HG02642 (cell line): ENCODE measurements at regions not wholly inside any gene's neighbourhood (a gene's known extent, or its start where the extent isn't known, plus 50 kb on each side); places are given as distances from the start of the nearest gene placed in this dataset.

ENCODE experiments used
- ATAC-seq: cut with Tn5 transposase; IDR thresholded peaks from one replicate; pipeline ENCODE4 v1.9.1; 2021; ENCODE audit warnings: mild to moderate bottlenecking; ENCODE audit not compliant: unreplicated experiment, poor library complexity

DNA sequence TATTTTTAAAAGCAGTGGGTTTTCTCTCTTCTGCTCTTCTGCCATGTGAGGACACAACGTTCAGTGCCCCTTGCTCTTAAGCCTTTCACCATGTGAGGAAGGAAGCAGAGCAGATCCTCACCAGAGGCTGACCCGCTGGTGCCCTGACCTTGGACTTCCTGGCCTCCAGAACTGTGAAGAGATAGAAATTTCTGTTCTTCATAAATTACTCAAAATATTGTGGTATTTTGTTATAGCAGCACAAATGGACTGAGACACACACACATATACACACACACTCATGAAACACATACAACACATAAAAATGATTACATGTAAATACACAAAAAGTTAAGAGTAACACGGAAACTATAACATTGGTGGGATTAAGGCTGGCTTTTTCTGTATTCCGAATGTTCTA, 244.8 kb upstream of the NOCT start:
- ATAC-seq, result no peak

DNA sequence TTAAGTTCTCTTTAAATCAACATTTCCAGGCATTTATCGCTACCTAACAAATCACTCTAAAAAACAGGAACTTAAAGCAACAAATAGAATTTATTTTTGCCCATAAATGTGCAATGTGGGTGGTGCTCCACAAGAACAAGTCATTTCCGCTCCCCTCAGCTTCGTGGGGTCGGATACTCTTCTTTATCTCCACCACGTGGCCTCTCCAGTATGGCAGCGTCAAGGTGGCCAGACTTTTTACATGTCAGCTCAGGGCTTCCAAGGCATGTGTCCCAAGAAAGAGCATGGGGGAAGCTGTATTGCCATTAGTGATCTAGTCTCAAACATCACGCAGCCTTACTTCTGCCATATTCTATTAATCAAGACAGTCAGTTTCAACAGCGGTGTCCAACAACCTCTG, 249.2 kb upstream of the NOCT start:
- no peak for ATAC-seq

DNA sequence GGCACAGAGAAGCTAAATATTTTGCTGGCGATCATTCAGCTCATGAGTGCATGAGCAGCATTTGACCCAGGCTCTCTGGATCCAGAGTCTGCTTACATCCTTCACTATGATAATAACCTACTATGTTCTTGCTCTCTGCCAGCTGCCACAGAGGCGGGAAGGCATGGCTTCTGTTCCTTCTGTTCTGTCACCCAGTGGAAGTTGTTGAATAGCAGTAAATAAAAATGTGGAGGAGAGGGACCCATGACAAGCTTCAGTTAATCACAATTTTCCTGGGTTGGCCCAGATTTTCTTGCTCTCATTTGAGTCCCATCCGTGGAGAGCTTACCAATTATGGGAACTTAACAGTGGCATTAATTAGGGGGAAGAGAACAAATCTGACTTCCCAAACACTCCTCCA, 250.1 kb upstream of the NOCT start:
- ATAC-seq, result no peak

DNA sequence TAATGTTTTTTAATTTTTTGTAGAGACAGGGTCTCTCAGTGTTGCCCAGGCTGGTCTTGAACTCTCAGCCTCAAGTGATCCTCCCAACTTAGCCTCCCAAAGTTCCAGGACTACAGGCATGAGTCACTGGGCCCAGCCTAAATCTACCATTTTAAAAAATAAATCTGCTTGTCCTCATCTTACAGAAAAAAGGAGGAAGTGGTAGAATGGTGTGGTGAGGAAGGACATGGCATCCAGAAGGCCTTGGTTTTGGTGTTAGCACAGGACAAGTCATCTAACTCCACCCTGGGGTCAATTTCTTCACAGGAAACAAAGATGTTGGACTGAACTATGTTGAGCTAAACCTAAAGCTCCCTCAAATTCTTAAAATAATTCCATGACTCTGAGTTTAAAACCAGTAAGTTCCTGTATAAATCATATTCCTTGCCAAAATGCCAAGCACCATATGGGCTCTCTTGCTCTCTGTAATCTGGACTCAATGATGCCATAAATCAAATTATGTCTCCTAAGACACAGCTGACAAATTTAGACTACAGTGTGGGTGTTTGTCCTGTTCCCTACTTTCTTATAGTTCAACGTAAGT, 253.9 kb upstream of the NOCT start:
- ATAC-seq, result no peak

DNA sequence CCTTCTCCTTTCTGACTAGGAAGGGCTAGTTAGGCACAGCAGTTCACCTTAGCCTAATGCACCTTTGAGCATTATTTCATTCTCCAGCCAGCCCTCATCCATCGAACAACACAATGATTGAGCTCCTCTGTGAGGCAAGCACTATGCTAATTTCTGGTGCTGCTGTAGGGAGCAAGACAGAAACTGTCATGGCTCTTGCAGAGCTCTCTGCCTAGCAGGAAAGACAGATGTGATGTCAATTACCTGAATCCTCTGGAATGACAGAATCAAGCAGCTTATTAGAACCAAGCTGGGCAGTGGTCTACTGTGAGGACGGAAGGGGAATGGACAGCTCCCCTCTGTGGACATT, 256.1 kb upstream of the NOCT start:
- no peak for ATAC-seq

DNA sequence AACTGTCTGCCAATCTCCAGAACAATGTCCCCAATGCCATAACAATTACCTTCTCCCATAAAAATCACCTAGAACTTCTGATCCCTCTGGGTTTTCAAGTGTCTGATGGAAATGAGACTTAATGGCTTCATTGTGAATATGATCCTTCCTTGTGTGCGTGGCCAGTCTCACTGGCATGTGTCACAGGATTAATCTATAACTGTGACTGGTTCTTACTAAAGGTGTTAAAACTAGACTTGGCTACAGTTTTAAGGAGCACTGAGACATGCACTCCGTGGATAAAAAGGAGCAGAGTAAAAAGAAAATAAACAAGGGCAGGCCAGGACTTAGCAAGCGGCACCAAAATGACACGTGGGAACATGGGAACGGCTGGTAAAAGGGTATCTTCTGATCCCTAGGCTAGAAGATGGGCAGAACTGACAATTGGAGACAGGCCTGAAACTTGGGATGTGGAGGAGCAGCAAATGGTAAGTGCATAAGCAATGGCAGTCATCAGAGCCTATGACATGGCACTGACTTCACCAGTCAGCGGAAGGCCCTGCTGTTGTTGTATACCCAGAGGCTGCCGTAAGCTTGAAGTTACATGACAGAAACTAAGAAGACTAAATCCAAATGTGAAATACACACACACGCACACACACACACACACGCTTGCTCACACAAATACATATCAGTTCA, 256.6 kb upstream of the NOCT start:
- no peak for ATAC-seq

DNA sequence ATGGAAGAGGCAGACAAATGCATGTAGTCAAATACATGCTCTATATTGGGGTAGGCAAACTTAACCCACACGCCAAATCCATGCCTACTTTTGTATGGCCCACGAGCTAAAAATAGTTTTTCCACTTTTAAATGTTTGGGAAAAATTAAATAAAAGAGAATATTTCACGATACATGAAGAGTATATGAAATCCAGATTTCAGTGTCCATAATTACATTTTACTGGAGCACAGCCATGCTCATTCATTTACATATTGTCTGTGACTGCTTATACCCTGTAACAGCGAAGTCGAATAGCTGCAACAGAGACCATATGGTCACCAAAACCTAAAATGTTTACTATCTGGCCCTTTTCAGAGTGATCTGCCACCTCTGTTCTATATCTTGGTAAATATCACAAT, 257.4 kb upstream of the NOCT start:
- no peak for ATAC-seq

DNA sequence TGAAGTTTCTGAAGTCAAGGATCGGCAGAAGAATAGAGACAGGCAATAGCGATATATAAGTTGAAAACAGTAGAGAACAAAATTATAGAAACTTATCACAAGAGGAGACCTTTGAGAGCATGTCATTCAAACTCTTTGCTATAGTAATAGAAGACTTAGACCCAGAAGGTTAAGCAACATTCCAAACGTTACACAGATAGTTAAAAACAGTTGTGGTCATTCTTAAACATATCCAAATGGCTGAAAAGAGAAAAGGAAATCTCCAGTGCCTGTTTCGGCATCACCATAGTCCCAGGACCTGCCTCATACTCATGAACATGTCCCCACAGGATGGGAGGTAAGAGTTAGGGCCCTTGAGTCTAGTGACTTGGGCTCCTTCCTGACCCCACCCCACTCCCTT, 258.1 kb upstream of the NOCT start:
- ATAC-seq, result no peak

DNA sequence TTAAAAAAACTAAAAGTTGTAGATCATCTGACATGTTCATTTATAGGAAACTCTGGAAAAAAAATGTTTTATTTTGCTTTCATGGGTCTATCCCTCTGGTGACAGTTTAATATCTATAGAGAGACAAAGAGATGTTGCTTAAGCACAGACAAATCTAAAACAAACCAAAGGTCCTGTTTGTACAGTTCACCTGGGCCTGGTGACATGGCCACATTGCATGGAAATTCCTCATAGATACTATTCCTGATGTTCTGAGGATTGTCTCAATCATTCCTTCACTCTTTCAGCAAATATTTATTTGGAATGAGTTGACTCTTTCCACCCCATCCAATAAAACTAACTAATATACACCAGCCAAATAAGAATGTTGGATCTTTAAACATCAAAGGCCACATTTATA, 259.1 kb upstream of the NOCT start:
- ATAC-seq, result no peak

DNA sequence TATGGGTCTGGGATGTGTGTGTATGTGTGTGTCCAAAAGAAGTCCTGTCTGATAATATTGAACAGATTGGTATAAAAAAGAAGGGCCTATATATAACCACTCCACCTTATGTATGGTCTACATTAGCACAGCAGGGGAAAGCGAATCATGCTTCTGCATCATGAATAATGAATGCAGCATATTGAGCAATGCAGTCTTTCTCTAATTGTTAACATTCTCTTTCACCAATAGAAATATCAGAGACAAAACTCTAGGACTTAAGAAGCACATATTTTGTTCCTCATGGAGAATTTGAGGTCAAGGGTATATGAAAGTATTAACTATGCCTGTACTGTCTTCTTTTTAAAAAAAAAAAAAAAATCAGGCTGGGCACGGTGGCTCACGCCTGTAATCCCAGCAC, 264.3 kb upstream of the NOCT start:
- ATAC-seq, result no peak

DNA sequence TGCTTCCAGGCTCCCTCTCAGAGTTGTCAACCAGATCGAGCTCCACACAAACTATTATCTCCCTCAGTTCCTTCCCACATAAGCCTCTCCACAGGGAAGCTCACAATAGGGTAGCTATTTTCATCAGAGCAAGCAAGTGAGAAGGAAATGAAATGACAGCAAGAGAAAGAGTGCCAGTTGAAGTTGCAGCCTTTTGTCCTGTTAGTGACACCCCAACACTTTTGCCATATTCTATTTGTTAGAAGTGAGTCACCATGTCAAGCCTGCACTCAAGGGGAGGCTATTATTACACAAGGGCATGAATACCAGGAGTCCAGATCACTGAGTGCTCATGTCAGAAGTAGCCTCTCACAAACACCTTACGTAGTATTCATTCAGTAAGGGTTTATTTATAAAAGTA, 266.3 kb upstream of the NOCT start:
- ATAC-seq, result no peak

DNA sequence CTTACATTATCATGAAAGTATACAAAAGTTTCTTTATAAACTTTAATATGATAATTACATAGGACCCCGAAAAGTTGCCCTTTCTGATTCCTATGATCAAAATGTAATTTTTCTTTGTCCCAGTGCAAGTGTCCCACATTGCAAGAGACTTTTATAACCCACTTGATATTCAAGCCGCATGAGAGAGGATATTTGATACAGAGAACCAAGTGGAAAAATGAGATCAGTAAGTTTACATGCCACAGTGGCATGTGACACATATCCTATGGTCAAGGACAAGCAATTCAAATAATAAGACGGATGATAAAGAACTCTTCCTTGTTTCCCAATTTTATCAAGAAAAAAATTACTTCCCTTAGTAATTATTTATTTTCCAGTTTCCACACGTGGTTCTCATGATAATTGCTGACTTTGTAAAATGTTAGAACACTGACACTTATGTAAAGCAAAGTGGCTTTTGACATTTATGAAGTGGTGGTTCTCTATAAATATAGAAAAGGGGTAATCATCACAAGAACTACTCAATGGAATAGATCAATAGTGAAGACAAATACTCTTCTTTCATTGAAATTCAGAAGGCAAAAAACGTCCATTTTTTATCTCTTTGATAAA, 273.7 kb upstream of the NOCT start:
- ATAC-seq, result no peak

DNA sequence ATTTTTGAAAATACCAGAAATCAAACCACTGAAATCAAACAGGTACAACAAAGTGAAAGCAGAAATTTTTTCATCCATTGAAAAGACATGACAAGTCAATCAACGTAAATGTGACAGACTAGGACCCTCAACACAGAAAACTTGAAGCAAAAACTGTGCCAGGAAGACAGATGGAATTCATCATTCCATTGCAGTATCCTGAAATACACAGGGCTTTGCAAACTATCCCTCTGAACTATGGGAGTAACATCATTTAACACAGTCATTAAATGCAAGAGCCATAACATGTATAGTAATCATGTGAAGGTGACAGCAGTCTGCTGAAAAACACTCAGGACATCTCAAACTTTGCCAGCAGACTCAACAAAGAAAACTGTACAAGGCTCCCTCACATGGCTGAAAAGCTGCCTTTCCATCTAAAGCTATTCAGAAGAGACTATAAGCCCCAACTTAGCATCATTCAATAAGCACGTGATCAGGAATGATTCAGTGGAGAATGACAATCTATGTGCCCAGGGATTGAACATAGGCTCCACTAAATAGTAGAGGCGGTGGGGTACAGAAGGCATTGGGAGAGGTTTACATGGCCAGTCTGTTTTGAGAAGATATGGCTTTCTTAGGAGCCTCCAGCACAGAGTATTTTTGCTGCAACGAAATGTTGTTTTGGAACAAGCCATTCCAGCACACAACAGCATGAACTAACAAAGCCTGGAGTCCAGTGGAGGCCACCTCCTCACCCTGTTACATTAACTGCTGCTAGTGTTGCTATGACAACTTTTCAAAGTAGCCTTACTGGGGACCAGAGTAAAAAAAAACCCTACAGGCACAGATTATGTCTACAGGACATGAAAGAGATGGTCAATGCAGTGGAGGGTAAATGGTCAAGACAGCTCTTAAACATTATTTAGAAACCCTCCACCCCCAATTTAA, 274.5 kb upstream of the NOCT start:
- no peak for ATAC-seq

DNA sequence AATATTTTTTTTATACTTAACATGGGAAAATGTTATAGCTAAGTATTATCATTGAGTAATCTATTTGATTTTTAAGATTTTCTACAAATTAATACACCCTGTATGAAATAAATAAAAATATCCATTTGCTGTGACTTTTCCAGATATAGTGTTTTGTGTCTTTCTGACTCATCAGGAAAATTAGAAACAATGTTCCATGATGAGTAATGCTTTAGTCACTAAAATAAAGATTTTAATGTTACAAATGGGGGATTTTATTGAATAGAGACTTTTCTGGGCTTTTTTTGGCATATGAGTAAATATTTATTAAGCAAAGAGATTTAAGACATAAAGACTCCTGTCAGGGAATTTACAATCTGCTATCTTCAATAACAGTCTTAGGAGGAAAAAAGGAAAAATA, 279.2 kb upstream of the NOCT start:
- no peak for ATAC-seq

DNA sequence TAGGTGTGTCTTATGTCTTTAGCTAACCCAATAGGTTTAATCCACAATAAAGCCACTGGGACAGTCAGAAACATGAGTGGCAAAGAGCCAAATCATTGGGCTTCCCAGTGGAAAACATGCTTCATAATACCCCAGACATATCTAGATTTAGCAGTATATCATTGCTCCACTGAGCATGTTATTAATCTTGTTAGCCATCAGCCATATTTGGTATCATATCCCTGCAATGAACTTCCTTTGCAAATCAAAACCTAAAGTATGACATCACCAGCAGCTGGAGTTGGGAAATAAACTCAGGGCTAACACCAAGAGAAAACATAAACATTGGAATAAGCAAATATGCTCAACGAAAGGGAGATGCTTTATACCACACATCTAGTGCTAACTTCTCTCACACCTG, 280.8 kb upstream of the NOCT start:
- ATAC-seq, result no peak

DNA sequence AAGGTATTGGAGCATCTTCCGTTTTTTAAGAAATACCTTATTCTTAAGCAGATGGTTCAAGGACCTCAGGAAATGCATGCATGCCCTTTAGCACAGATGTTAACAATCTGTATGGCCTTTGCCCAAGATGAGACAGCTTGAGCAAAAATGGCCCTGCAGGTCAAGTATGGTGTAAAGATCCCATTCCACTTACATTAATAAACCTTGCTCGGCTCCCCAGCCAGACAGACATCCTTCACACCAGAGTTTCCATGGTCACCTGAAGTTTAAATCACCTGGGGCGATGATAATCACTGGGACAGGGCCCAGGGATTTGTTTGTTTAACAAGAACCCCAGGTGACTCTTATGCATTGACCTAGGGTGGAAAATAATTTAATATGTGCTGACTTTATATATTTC, 287.0 kb upstream of the NOCT start:
- ATAC-seq, result no peak

DNA sequence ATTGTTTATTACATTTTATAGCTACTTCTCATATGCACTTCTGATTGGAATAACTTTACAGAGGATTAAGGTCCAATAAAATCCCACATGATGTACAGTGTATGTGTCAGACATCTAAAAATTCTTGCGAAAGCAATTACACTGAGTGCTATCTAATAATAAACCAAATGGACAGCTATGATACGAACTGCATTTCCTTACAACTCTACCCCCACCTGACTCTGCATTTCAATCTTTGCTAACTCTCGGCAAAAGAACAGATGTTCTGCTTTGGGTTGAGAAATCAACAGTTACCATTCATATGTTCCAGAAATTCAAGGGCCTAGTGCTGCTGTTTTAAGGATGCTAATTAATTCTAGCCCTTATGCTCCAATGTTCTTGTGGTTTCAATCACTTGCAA, 287.9 kb upstream of the NOCT start:
- no peak for ATAC-seq

DNA sequence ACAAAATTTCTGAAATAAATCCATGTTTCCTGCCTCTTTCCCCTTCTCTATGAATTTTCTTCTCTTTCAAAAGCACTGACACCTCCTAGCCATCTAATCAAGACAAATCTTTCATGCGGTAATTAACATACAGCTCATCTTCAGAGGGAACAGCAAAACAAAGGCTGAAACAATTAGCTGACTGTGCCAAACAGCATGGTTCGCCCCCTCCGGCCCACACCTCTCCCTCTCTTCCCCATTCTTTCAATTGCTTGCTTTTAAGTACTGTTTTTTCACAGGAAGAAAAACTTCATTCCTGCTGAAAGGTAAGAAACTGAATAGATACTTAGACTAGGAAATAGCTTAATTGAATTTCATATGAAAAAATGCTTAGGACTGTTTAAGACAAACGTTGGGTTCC, 291.1 kb upstream of the NOCT start:
- ATAC-seq, result no peak

DNA sequence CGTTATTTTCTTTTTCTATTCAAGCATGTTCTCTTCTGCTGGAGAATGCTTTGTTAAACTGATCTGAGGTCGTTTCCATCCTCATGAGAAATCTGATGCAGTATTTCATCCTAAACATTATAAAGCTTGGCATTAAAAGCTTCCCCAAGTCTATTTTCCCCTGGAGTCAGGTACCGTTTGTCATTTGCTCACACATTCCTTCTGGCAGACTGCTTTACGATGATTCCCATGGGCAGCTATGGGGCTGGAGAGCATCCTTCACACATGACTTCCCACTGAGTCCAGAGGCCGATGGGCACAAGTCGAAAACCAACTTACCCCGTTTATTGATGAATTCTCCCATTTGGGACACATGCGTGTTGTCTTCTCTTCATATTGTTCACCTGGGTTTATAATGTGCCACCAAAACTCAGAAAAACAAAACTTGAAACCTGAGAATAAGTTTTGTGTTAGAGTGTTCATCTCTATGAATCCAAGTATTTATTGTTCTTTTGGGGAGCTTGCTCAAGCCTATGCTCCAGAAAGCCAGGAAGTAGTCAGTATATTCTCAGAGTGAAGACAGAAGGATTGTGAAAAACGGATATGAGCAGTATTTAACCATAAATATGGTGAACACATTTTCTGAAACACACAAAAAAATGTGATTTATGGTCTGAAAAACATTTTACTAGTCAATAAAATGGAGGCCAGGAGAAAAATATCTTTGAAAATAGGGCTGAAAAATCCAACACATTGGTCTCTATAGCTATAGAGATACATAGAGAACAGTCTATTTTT, 298.8 kb upstream of the NOCT start:
- no peak for ATAC-seq

DNA sequence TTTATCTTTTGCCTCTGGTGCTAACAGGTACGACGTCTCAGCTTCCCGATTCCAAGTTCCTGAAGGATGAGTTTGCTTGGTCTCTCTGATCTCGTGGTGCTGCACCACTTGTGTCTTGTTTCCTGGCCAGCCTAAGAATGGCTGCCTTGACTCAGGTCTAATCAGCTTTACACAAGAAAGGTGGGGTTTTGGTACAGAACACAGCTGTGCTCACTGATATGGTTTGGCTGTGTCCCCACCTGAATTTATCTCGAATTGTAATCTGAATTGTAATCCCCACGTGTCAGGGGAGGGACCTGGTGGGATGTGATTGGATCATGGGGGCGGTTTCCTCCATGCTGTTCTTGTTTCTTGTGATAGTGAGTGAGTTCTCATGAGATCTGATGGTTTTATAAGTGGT, 305.3 kb upstream of the NOCT start:
- ATAC-seq, result no peak

DNA sequence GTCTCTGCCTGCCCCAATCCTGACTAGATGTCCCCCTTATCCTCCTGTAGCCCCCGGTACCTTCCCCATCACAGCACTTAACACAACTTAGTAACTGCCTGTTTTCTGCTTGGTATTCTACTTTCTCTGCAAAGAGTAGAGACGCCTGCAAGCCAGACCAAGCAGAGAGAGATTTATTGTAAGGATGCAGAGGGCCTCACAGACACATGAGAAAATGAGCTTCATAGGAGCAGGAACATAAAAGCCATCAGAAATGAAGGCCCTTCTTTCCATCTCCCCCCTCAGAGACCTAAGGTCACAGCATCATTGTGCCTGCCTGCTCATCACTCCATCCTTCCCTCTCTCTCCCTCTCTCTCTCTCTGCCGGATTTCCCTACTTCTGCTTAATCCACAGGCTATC, 305.7 kb upstream of the NOCT start:
- no peak for ATAC-seq
